ENCODE measurements at regions not wholly inside any gene's neighbourhood (a gene's known extent, or its start where the extent isn't known, plus 50 kb on each side); places are given as distances from the start of the nearest gene placed in this dataset.

DNA sequence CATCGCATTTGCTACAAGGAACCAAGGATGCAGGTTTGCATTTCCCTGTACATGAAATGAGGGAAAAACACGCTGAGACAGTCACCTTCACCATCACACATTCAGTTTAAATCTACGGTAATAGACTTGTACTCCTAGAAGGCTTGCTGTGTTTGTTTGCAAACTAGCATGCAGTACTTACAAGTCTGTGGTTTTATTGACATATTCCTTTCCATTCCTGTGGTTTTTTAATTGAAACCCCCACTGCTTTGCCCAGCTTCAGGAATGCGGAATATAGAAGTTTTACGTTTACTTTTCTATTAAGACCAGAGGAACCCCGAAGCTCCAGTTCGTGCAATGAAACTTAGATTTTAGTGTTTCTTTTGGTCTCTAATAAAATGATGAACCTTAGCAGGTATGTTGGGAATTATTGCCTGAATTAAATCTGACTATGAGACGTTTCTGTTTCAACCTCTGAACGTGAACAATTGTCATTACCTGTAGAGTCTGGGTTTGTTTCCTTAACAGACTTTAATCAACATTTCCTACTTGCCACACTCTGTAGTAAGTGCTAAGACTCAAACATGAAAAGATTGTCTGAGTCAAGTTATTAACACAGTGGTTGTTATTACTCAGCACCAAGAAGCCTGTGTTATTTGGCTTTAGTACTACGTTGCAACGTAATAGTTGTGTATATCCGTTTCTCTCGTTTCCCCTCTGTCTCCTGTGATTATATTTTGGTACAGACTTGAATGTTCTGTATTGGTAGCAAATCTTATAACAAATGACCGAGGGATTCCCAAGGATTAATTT, 793.3 kb upstream of the GOT2 start:
- no peak for TF ChIP-seq POLR2A (IDR thresholded peaks at IDR 0.05)
- TF ChIP-seq, protein P1, sequence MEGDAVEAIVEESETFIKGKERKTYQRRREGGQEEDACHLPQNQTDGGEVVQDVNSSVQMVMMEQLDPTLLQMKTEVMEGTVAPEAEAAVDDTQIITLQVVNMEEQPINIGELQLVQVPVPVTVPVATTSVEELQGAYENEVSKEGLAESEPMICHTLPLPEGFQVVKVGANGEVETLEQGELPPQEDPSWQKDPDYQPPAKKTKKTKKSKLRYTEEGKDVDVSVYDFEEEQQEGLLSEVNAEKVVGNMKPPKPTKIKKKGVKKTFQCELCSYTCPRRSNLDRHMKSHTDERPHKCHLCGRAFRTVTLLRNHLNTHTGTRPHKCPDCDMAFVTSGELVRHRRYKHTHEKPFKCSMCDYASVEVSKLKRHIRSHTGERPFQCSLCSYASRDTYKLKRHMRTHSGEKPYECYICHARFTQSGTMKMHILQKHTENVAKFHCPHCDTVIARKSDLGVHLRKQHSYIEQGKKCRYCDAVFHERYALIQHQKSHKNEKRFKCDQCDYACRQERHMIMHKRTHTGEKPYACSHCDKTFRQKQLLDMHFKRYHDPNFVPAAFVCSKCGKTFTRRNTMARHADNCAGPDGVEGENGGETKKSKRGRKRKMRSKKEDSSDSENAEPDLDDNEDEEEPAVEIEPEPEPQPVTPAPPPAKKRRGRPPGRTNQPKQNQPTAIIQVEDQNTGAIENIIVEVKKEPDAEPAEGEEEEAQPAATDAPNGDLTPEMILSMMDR (IDR thresholded peaks at IDR 0.05 in 4 of 5, conservative IDR thresholded peaks at IDR 0.05 in 1 of 5): no peak
